ENCODE measurements at regions not wholly inside any gene's neighbourhood (a gene's known extent, or its start where the extent isn't known, plus 50 kb on each side); places are given as distances from the start of the nearest gene placed in this dataset.

DNA sequence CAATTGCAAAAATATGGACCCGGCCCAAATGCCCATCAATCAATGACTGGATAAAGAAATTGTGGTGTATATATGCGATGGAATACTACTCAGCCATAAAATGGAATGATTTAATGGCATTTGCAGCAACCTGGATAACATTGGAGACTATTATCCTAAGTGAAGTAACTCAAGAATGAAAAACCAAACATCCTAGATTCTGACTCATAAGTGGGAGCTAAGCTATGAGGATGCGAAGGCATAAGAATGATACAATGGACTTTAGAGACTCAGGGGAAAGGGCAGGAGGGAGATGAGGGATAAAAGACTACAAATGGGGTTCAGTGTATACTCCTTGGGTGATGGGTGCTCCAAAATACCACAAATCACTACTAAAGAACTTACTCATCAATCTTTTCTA lies 247.6 kb upstream of the FBXL7 start:
- no peak for TF ChIP-seq EP300 (IDR thresholded peaks at IDR 0.05; ENCODE audit: borderline replicate concordance)
- TF ChIP-seq RAD21 (IDR thresholded peaks at IDR 0.05; ENCODE audit: low read depth) = no peak
- TF ChIP-seq TEAD4 (IDR thresholded peaks at IDR 0.05) = no peak
- TF ChIP-seq, protein P1, sequence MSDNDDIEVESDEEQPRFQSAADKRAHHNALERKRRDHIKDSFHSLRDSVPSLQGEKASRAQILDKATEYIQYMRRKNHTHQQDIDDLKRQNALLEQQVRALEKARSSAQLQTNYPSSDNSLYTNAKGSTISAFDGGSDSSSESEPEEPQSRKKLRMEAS (IDR thresholded peaks at IDR 0.05) = no peak
- TF ChIP-seq YY1 (IDR thresholded peaks at IDR 0.05; ENCODE audit: low read depth) = no peak

All from Ishikawa (cell line).